Parathyroid adenoma (tissue), 2 donors: ENCODE measurements at regions not wholly inside any gene's neighbourhood (a gene's known extent, or its start where the extent isn't known, plus 50 kb on each side); places are given as distances from the start of the nearest gene placed in this dataset.

Experiments
- H2AFZ ChIP-seq: fragments of 300-600 bp; sonication (generic); one replicate; pipeline ENCODE4 v1.7.0; 2017; ENCODE audit warnings: antibody characterized with exemption, mild to moderate bottlenecking
- H3K27ac ChIP-seq: fragments of 300-600 bp; sonication (generic); one replicate; pipeline ENCODE4 v1.7.0; 2017
- H3K27me3 ChIP-seq: fragments of 300-600 bp; sonication (generic); one replicate; pipeline ENCODE4 v1.7.0; 2017; ENCODE audit warnings: low read length; ENCODE audit not compliant: control insufficient read depth, insufficient read depth
- H3K36me3 ChIP-seq: fragments of 300-600 bp; sonication (generic); one replicate; pipeline ENCODE4 v1.7.0; 2017; ENCODE audit warnings: low read length; ENCODE audit not compliant: control insufficient read depth, insufficient read depth
- H3K4me1 ChIP-seq: fragments of 300-600 bp; sonication (generic); one replicate; pipeline ENCODE4 v1.7.0; 2017; ENCODE audit warnings: control low read depth
- H3K4me2 ChIP-seq: fragments of 300-600 bp; sonication (generic); one replicate; pipeline ENCODE4 v1.7.0; 2017; ENCODE audit warnings: low read length
- H3K4me3 ChIP-seq: fragments of 300-600 bp; sonication (generic); one replicate; pipeline ENCODE4 v1.7.0; 2017; ENCODE audit warnings: low read depth, low read length
- H3K79me2 ChIP-seq: fragments of 300-600 bp; sonication (generic); one replicate; pipeline ENCODE4 v1.7.0; 2017; ENCODE audit warnings: control low read depth
- H3K9ac ChIP-seq: fragments of 300-600 bp; sonication (generic); one replicate; pipeline ENCODE4 v1.7.0; 2017; ENCODE audit warnings: mild to moderate bottlenecking
- H3K9me3 ChIP-seq: fragments of 300-600 bp; sonication (generic); one replicate; pipeline ENCODE4 v1.7.0; 2017; ENCODE audit warnings: low read length; ENCODE audit not compliant: control insufficient read depth
- CTCF ChIP-seq: fragments of 300-600 bp; sonication (generic); IDR thresholded peaks from one replicate; pipeline ENCODE4 v1.7.0; 2017; ENCODE audit warnings: antibody characterized with exemption, mild to moderate bottlenecking
- donor health status: primary hyperparathyroidism.

- peak overlapping the region; percentile 71 for H3K27ac ChIP-seq
- peaks cover 27% of the 10 kb centered on the region for H3K4me1 ChIP-seq
- H3K79me2 ChIP-seq, result peaks cover 5% of the 10 kb centered on the region
- no peaks in the 10 kb centered on the region for H3K9me3 ChIP-seq
- no peak for TF ChIP-seq CTCF
- no peak overlapping the region for H3K4me3 ChIP-seq
- H2AFZ ChIP-seq, result no peak overlapping the region
- no peaks in the 10 kb centered on the region for H3K36me3 ChIP-seq
- no peaks in the 10 kb centered on the region for H3K27me3 ChIP-seq
- no peak overlapping the region for H3K9ac ChIP-seq
- no peak overlapping the region for H3K4me2 ChIP-seq
Measured at GRCh38 chr16:85445779-85446222, 167.3 kb upstream of the GSE1 start.

- TF ChIP-seq CTCF, result no peak
- no peak overlapping the region for H3K4me3 ChIP-seq
Measured at GRCh38 chr16:85446951-85447692, 166.0 kb upstream of the GSE1 start.

GRCh38 chr16:85447693-85448313 lies 165.3 kb upstream of the GSE1 start:
- peaks cover 35% of the 10 kb centered on the region for H3K4me1 ChIP-seq

More at GRCh38 chr16:85446951-85447692, 166.0 kb upstream of the GSE1 start:
- Histone ChIP-seq H3K9ac (no peak overlapping the region), H2AFZ (peak overlapping the region; percentile 63), H3K27ac (peak overlapping the region; percentile 71), H3K27me3 (no peaks in the 10 kb centered on the region), H3K9me3 (no peaks in the 10 kb centered on the region), H3K4me1 (peaks cover 28% of the 10 kb centered on the region), H3K4me2 (no peak overlapping the region), H3K79me2 (peaks cover 5% of the 10 kb centered on the region), H3K36me3 (no peaks in the 10 kb centered on the region)

GRCh38 chr16:85448557-85449190 lies 164.4 kb upstream of the GSE1 start:
- H3K27me3 ChIP-seq, result no peaks in the 10 kb centered on the region
- no peak overlapping the region for H3K27ac ChIP-seq
- TF ChIP-seq CTCF, result no peak
- no peaks in the 10 kb centered on the region for H3K9me3 ChIP-seq
- peaks cover 42% of the 10 kb centered on the region for H3K4me1 ChIP-seq
- H3K4me3 ChIP-seq, result no peak overlapping the region
- H3K4me2 ChIP-seq, result no peak overlapping the region
- H3K79me2 ChIP-seq, result peaks cover 8% of the 10 kb centered on the region
- no peaks in the 10 kb centered on the region for H3K36me3 ChIP-seq
- no peak overlapping the region for H3K9ac ChIP-seq
- H2AFZ ChIP-seq, result no peak overlapping the region

More at GRCh38 chr16:85447693-85448313, 165.3 kb upstream of the GSE1 start:
- no peak overlapping the region for H3K27ac ChIP-seq
- TF ChIP-seq CTCF, result no peak
- no peak overlapping the region for H2AFZ ChIP-seq
- H3K9me3 ChIP-seq, result no peaks in the 10 kb centered on the region
- H3K4me3 ChIP-seq, result no peak overlapping the region
- no peaks in the 10 kb centered on the region for H3K36me3 ChIP-seq
- H3K9ac ChIP-seq, result no peak overlapping the region
- H3K4me2 ChIP-seq, result no peak overlapping the region
- H3K79me2 ChIP-seq, result peaks cover 8% of the 10 kb centered on the region
- no peaks in the 10 kb centered on the region for H3K27me3 ChIP-seq
